ENCODE measurements at regions not wholly inside any gene's neighbourhood (a gene's known extent, or its start where the extent isn't known, plus 50 kb on each side); places are given as distances from the start of the nearest gene placed in this dataset.
"Not testable (repeated sequence)": the region's sequence is repeated elsewhere in the genome, so short reads cannot be mapped to it uniquely, and the experiment has no call there.

- FAIRE-seq, result no peak
Measured at GRCh38 chr6:121770943-121771342, 335.5 kb downstream of the GJA1 start.

DNA sequence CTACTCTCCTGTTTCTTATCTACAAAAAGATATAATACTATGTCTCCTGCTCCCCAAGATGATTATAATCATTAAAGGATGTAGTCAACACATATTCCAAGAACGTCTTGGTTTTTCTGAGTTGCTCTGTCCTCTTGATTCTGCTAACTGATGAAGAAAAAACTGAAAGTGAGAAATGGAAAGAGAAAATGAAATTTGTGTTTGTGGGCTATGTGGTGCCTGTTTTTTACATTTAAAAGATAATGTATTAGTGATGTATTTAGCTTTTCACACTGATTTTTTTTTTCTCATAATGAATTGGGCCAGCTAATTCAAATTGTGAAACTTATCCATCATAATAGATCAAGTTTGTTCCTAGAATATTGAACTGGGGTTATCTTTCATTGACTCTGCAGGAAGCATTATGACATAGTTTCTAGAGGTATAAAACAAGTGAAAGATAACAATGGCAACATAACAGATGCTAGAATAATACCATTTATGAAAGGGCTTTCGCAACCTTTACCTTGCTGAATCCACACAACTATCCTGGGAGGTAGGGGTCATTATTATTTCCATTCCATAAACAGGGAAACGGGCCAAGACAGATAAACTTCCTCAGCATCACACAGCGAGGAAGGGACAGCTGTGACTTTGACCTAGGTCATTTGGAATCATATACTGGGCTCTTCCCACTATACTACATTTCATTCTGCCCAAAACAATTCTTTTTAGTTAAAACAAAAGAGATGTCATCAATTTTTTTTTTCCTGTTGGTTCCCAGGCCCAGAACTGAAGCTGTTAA, 336.7 kb downstream of the GJA1 start:
- FAIRE-seq, result no peak

- no peak for FAIRE-seq
Measured at GRCh38 chr6:121776054-121776453, 340.6 kb downstream of the GJA1 start.

- FAIRE-seq, result no peak
Measured at GRCh38 chr6:121780325-121781321, 345.2 kb downstream of the GJA1 start.

- FAIRE-seq, result no peak
Measured at GRCh38 chr6:121791396-121792315, 356.2 kb downstream of the GJA1 start.

DNA sequence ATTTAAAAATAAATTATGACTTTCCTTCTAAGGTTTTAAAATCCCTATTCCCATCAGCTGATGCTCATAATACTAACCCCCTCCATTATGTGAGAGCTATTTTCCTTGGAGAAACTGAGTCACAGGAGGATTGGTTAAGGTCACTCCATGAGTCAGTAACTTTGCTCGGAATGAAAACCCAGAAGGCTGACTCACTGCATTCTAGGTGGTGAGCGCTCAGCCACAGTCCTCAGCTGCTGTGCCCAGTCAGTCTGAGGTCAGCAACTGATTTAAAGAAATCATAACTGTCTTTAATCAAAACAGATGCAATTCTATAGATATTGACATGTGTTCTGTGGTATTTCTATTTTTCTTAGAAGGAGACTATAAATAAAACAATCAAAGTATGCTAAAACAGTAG, 359.2 kb downstream of the GJA1 start:
- FAIRE-seq, result no peak

- FAIRE-seq, result not testable (repeated sequence)
Measured at GRCh38 chr6:121797598-121797997, 362.2 kb downstream of the GJA1 start.

DNA sequence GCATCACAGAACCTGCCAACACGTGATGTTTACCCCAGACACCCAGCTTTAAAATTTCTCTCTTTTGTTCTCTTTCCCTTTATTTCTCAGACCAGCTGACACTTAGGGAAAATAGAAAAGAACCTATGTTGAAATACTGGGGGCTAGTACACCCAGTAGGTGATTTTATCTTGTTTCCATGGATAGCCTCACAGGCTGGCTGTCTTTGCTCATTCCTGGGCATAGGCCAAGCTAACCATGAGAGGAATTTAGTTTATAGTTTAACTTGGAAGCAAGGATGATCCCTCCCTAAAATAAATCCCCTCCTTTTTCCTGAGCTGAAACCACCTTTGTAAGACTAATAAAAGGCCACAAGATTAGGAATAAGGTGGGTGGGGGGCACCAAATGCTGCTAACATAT, 362.7 kb downstream of the GJA1 start:
- FAIRE-seq, result not testable (repeated sequence)

GRCh38 chr6:121799574-121799973, 364.1 kb downstream of the GJA1 start:
- no peak for FAIRE-seq

DNA sequence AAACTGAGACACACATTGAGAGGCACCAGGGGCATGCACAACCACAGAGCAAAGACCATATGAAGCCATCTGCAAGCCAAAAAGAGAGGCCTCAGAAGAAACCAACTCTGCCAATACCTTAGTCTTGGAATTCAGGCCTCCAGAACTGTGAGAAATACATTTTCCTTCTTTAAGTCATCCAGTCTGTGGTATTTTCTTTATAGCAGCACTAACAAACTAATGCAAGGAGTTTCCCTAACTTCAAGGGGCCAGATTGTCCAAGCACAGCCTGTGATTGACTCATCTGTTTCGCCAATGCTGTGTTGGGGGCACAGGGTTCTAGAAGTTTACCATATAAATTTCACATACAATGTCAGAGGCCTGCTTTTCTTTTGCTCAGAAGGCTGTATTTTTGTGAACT, 364.6 kb downstream of the GJA1 start:
- no peak for FAIRE-seq

GRCh38 chr6:121806116-121806515, 370.7 kb downstream of the GJA1 start:
- no peak for FAIRE-seq

DNA sequence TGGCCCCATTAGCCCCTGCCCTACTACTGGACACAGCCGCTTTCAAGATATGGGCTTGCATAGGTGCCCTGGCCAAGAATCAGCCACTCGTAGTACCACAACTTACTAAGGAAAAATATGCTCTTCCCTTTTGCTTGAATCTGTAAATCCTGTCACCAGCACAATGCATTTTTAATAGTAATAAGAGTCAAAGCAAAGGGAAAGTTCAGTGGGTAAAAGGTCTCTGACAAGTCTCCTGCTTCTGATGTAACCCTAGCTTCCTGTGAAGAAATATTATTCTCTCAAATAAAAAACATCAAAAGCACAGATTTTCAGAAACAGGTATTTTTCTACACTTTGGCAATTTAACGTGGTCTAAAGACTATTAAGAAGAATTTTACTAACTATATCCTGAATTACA, 373.8 kb downstream of the GJA1 start:
- no peak for FAIRE-seq

DNA sequence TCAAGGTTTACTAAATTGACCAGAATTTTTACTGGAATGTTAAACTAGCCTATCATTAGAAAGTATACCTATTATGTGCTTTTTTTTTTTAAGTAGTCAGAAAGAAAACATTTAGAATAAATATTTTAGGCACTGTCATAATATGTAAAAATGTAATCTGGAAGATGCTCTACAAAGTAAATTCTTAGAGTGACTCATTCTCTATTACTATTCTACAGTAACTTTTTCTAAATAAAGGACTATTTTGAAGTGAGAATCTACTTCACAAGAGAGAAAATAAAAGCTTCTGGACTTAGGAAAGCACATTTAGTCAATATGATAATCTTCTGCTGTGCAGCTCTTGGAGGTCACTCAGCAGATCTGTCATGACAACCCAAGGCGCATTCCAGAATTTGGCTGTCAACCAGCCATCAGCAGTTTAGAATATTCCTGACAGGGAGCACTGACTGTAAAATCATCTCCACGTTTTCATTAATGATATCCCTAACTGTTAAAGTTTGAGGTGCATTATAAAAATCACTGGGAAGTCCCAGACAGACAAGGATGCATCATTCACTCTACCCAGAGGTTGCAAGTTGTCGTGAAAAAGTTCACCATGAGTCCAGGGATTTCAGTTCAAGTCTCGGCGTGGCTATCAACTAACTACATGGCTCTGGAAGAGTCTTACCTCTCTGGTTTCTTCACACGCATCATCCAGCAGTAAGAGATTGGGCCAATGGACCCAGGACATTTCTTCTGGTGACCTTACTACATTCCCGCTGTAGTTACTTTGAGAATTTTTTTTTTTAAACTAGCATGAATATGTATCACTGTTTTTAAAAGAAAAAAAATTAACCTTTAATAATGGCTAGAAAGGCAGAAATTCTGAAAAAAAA, 374.9 kb downstream of the GJA1 start:
- FAIRE-seq, result no peak

DNA sequence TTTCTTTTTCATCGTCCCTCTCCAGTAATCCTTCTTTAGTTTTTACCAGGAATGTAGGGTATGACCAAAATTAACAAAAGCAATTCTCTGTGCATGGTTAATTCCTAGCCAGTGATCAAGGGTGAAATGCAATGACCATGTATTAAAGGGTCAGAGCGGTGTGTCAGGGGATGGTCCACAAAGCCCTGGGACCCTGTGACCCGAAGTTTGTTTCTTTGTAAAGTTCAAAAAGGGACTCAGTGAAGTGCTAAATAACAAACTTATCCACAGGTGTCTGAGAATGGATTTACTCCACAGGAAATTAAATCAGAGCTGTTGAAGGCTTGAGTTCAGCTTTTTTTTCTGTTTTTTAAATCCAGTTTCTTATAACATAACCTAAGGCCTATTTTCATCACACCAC, 375.7 kb downstream of the GJA1 start:
- peak; percentile 98 for FAIRE-seq

- FAIRE-seq, result no peak
Measured at GRCh38 chr6:121816361-121816760, 380.9 kb downstream of the GJA1 start.

- FAIRE-seq, result peak; percentile 46
Measured at GRCh38 chr6:121816906-121817540, 381.6 kb downstream of the GJA1 start.

GRCh38 chr6:121823437-121823851, 388.0 kb downstream of the GJA1 start:
- FAIRE-seq, result peak; percentile 99

DNA sequence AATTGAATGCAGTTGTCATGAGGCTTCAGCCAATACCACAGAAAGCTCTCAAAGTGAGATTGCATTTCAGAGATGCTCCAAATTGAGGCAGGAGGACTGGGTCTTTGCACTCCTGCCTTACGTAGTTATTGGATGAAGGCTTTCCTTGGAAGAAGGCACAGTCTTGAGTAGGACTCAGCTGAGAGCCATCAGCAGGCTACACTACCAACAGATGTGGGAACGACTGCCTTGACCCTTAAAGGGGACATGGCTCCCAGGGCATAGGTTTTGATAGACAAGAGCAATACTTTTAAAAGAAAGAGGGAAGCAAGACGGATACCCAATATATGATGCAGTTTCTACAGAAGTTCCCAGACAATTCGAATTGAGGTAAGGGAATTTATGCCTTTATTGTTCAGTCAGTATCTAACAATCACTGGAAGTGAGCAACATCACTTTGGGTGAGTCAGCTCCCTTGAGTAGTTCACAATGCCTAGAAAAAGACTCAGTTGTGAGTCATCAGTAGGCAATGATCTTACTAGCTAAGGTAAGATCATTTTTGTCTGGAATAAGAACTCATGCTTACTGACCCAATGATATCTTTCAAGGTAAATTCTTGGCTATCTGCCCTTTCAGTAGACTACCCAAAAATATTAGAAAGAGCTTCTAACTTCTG, 390.8 kb downstream of the GJA1 start:
- FAIRE-seq, result peak; percentile 96

- FAIRE-seq, result peak; percentile 97
Measured at GRCh38 chr6:121828146-121828886, 392.9 kb downstream of the GJA1 start.

DNA sequence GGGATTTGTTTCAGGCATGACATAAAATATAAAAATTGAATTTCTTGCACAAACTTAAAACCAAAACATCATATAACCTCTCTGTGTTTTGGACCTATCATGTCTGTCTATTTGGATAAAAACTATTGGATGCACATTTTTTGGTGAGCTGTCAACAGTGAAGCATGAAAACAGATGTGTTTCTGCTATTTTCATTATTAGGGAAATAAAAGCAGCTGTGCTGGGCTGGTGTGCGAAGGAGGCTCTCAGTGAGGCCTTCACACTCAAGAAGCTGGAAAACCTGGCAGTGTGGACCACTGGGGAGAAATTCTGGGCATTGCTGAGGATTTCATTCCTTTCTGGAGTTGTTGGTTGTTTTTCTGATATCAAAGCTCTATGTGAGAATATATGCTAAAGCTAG, 395.3 kb downstream of the GJA1 start:
- FAIRE-seq, result no peak

Data from G401.6 (cell line).